NOMO-1 treated with DMSO at 0.1 percent for 48 hours (cell line): ENCODE measurements at regions not wholly inside any gene's neighbourhood (a gene's known extent, or its start where the extent isn't known, plus 50 kb on each side); places are given as distances from the start of the nearest gene placed in this dataset.

Experiments
- DNase-seq: peaks from one replicate; lab custom pipeline; 2025; ENCODE audit not compliant: unreplicated experiment; lab: John Stamatoyannopoulos, UW

DNA sequence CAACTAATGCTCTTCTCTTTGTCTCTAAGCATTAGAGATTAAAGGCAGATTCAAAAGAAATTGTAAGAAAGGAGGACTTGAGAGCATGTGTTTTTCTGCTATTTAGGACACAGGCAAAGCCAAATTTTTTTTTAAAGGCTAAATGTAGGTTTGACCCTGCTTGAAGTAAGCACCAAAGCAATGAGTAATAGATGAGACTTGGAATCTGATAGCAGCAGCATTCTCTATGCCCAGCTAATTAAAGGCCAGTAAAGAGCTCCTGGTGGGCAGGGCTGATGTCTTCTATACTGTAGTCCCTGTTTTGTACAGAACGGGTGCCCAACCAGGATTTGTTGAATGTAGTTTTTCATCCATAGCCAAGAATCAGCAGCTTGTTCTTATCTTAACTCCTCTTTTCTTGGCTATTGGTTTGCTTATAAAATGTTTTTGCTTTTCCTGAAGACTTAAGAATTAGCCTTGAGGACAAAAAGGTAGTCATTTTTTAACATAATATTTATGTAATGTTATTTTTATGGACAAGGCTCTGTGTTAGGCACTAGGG, 179.6 kb downstream of the LMO4 start:
- DNase-seq = no peak

DNA sequence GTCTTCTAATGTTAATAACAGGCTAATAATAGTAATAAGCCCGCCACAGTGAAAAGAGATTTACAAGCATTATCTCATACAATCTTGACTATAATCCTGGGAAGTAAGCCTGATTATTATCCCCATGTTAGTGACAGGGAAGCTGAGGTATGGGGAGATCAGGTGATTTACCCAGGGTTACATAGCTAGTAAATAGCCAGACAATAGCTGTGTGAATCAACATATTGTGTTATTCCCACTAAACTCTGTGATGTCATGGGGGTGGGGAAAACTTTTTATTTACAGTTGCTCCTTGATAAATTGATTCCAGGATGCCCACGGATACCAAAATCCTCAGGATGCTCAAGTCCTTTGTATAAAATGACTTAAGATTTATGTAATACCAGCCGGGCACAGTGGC, 181.9 kb downstream of the LMO4 start:
- no peak for DNase-seq

DNA sequence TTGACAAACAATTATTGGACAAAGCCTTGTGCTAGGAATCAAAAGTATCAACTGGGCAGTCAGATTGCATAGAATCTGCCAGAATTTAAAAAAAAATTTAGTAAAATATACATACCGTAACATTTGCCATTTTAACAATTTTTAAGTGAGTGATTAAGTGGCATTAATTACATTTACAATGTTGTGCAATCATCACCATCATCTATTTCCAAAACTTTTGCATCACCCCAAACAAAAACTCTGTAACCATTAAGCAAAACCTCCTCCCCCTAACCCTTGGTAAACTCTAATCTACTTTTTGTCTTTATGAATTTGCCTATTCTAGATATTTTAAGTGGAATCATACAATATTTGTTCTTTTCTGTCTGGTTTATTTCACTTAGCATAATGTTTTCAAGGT, 182.8 kb downstream of the LMO4 start:
- no peak for DNase-seq

DNA sequence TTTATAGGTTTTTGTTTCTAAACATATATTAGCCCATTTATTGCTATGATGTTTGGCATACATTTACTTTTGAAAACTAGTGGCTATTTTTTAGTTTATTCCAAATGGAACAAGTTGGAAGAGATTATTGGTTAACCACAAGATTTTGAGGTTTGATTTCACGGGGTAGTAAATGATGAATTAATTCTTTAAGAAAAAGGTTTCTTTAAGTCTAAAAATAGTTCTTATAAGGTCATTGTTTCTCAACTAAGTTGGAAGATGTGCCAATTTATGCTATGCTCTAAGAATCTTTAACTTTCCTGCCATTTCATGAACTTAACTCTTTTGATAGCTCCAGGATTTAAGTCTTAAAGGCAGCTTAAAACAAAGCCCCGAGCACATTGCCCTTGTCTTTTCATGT, 183.8 kb downstream of the LMO4 start:
- no peak for DNase-seq

DNA sequence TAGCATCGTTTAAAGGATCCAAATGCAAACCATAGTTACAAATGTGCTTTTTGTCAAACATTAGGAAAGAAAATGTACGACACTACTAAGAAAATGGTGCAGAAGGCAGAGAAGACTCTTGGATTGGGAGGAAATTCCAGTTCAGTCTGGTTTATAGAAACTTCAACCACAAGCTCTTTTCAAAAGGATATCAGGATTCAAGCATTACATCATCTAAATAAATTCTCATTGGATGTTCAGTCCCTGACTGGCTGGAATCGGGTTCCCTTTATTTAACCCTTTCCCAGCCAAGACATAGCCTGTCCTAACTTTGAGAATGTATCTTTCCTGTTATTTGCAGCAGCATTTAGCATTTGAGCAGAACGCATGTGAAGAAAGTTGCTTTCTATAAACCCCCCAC, 184.6 kb downstream of the LMO4 start:
- no peak for DNase-seq

DNA sequence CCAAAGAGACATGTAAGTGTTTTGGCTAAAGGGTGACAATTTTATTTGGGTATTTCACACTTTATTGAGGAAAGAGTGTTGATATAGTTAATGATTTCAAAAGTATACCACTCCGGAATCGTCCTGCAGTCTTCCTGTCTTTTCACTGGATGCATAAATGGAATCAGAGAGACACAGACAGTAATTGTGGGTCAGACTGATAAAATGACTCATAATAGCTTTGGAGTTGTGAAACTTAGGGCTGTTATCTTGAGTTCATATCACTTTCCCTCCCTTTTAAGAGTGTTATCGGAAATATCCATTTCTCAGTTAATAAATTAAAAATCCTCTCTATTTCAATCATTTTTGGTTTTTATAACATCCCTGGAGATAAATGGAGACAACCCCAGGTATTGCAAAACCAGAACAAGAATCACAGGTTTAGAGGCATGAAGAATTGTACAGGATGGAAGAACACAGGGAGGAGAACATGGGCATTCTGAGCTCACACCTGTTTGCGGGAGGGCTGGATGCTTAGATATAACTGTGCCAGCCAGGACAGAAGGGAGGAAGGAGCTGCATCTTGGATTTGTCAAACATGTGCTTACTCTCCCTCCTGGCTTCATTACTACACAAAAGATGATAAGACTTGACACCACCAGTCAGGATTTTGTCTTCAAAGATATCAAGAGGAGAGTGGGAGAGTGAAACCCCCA, 185.4 kb downstream of the LMO4 start:
- DNase-seq = no peak

DNA sequence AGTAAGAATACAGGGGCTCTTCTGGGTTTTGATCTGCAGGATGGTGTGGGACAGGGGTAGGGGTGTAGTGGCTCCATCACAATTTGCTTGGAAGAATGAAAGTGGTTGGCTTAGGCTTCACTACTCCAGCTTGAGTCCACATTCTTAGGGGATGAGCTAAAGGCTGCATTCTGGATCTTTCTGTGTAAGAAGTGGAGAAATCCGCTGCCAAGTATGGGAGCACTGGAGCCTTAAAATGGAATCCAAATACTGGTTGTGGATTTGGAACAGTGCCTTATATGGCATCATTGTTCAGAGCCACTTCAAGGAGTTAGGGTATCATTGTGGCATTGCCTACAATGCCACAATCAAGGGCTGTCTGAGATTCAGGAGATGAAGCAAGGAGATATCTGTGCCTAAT, 187.1 kb downstream of the LMO4 start:
- DNase-seq = no peak

DNA sequence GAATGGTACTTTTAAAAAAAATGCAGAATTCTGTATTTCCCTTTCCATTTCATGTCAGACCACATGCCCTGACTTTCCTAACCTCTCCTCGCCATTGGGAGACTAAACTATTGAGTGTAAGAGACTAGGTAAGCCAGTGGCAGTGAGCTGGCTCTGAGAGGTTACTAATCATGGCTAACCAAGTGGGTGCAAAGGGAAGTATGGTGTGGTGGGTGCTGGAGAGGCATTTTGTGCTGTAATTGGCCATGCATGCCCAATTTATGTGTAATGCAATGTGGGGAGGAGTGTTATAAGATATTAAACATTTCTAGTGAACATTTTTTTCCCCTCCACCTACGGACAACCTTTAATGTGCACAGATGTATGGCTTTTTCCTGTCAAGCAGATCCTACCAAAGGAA, 190.1 kb downstream of the LMO4 start:
- DNase-seq = no peak

DNA sequence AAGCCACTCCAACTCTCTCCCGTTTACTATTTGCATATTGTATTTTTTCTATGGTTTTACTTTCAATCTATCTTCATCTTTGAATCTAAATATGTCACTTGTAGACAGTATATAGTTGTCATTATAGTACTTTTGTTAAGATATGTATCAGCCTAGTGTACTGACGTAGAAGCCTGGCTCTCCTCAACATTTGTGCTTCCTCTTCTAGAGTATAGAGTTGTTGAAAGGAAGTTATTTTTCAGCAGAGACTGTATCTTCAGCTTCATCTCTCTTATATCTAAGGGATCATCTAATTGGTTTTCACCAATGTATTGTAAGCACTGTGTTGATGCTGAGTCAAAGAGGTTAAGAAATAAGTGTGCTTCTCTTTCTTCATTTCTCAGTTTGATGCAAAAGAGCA, 192.8 kb downstream of the LMO4 start:
- no peak for DNase-seq

DNA sequence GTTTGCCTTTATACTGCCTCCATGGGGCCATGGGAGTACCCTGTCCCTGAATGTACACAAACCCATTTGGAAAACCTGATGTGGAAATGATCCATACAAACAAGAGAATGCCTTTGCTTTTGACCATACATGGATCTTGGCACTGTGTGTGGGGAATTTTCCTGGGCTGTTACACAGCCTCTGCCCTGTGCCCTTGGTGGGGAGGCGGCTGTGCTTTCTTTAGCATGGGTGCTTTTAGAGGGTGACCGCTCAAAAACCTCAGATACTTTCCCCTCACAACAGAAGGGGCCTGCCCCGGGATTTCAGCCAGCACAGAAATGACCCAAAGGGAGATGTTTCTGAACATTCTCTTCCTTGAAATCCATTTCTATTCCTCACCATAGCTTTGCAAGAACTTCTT, 194.8 kb downstream of the LMO4 start:
- no peak for DNase-seq

DNA sequence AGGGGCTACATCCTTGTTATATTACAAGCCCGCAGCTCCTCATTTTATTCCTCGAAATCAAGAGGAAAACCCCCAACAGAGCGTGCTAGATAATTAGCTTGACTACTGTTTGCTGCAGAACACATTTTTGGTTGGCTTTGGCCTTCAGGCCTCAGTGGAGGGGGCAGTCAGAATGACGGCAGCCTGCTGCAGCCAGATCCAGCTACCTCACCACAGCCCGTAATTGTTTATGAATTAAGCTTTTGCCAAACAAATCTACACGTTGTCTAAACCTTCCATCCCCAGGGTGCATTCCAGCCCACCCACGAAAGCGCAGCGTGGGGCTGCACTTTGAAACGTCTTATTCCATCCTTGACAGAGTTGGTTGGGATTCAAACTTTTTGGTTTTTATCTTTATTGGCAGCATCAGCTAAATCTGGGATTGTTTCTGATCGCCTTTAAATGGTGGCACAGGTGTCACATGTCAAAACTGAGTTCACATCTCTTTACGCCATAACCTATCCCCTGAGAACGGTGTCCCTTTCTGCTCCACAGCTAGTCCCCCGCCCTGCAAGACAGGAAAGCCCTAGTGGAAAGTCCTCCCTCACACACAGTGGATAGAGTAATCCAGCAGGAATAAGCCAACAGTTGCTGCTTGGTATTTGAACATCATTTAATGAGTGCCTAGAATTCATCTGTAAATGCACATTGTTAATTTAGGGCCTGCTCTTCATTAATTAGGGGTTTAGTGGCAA, 195.5 kb downstream of the LMO4 start:
- DNase-seq = no peak

DNA sequence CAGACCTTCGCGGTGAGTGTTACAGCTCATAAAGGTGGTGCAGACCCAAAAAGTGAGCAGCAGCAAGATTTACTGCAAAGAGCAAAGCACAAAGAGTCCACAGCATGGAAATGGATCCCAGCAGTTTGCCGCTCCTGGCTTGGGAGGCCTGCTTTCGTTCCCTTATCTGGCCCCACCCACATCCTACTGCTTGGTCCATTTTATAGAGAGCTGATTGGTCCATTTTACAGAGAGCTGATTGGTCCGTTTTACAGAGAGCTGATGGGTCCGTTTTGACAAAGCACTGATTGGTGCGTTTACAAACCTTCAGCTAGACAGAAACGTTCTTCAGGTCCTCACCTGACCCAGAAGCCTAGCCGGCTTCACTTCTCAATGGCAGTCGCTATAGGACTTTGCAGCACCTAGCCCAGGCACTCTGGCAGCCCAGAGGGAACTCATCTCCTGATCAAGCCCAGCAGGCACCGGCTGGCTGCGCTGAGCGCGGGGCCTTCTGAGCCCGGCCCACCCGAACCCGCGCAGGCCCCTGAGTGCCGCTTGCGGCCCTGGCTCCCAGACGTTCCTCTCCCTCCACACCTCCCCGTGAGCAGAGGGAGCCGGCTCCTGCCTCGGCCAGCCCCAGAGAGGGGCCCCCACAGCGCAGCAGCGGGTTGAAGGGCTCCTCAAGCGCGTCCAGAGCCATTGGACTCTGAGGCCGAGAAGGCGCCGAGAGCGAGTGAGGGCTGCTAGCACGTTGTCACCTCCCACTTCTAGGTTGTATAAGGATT, 200.3 kb downstream of the LMO4 start:
- DNase-seq = no peak

DNA sequence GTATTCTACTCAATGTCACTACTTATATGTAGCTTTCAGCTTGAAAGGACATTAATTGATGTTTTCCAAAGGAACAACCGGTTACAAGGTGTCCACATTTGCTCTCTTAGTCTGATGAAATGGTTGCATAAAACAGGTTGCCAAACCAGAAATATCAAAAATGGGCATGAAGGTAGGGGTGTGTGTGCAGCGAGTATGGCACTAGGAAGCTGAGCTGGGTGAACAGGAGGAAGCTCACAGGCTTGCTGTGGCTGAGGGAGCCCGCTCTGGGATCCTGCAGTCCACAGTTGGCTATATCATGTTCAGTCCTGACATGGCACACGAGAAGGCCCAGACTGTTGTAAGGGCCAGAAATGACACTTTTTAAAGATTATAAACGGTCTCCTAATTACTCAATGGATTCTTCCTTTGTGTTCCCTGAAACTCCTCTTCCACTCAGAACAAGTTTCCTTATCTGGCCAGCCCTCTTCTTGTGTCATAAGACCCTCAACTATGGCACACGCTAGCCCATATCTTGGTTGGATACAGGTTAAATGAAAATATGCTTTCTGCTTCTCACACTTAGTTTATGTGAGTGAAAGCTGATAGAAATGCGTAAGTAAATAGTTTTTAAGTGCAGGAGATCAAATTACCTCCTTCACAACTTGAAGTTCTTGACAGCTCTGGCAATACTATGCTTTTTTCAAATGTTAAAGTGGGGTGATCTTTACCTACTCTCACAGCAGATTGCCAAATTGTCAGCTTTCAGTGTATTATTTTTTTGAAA, 201.5 kb downstream of the LMO4 start:
- no peak for DNase-seq

DNA sequence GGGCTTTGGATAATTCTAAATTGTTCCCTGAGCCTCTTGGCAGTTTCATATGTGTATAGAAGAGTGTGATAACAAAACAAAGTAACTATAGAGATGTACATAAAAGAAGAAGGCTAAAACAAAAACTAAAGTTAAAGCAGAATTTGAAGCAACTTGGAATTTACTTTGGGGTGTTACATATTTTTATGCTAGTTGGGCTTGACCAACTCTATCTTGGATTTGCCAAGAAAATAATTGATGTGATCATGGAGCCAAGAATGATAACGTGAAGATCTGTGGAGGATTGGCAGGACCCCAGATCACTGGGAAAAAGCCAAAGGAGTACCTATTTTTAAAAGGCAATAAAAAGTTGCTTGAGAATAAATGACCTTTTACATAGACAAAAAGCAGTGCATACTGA, 206.9 kb downstream of the LMO4 start:
- DNase-seq = no peak

DNA sequence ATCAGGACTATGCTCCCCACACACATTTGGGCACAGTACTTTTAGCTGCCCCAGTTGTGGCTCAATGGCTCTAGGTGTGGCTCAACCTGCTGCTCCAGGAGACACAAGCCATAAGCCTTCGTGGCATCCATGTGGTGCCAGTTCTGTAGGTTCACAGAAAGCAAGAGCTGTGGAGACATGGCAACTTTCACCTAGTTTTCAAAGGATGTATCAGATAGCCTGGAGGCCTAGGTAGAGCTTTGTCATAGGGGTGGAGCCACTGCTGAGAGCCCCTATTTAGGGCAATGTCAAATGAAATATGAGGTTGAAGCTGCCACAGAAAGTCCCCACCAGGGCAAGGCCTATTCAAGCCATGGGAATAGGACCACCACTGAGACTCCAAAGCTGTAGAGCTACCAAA, 210.5 kb downstream of the LMO4 start:
- DNase-seq = no peak

DNA sequence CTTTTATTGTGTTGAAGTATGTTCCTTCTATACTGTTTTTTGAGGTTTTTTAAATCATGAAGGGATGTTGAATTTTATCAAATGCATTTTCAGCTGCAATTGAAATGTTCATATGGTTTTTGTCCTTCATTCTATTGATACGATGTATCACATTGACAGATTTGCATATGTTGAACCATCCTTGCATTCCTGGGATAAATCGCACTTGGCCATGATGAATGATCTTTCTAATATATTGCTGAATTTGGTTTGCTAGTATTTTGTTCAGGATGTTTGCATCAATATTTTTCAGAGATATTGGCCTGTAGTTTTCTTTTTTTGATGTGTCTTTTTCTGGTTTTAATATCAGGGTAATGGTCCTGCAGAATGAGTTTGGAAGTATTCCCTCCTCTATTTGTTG, 214.0 kb downstream of the LMO4 start:
- no peak for DNase-seq

DNA sequence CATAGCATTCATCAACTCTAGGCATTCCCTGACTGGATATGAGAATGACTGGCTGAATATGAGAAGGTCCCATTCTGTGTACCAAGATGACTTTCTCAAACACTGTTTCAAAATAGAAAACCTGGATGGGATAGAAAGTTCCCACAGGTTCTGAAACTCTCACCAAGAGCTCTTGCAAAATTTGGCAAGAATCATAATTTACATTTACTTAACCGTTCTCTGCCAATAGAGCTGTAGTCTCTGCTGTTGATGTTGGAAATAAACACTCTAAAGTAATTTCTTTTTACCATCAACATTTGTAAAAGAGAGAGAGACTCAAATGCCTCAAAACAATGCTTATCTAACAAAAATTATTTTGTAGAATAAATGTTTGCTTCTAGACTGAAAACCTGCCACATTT, 221.1 kb downstream of the LMO4 start:
- DNase-seq = no peak

DNA sequence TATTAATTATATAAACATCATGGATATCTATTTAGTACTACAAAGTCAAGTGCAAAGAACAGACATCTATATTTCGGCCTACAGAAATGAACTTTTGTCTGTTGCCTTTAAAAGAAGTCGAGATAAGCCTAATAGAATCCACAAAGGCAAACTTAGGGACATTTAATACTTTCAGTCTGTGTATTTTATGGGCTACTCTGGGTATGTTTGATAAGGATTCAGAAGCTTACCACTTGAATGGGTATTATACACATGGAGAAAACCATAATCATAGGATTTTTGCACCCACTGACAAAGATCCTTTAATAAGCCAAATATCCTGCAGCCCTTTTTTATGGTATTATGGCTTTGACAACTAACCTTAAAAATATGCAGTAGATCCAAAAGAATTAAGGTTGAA, 224.8 kb downstream of the LMO4 start:
- DNase-seq = no peak

DNA sequence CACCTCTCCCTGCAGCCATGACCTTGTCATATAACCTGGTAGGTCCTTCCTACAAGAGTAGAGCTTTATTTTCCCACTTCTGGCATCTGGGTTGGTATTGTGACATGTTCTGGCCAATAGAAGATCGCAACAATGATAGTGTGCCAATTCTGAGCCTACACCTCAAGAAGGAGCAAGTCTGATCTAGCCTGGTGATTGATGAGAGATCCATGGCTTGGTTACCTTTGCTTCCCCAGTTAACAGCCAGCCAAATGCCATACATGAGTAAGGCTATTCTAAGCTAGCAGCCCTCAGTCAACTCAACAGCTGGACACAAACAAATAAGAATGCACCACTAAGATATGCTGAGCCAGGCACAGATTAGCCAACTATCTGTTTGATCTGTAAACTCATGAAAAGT, 226.7 kb downstream of the LMO4 start:
- DNase-seq = no peak

DNA sequence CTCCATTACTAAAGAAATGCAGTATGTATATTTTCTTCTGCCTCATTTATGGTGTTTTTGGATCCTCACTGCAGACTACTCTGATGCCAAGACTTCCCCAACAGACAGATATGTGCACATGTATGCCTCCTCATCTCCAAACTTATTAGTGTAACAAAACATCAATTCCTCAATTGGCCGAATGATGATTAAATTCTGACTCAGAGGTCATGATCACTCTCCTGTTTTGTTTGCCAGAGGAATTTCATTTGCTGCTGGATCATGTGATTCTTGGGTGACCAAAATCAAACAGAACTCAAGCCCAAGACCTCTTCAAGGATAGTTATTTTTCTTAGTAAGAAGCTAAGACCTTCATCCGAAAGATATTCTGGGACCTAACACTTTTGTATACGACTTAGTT, 227.6 kb downstream of the LMO4 start:
- no peak for DNase-seq

DNA sequence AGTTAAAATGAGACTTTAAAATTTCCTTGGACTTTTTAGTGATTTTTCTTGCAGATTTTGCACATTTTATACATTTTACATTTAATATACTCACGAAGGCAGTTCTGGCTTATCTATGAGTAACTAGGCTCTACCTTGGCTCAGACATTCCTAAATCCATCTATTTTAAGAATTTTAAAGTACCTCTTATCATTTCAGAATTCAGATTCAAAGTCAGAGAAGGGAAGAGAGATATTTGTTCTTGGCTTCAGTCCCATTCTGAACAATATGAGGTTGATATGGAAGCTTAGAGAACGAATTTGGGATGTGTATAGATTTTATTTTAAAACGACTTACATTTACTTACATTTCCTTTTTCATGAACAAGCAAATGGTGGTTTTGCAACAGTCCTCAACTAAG, 230.2 kb downstream of the LMO4 start:
- DNase-seq = no peak
